GM21526 (cell line): ENCODE measurements at regions not wholly inside any gene's neighbourhood (a gene's known extent, or its start where the extent isn't known, plus 50 kb on each side); places are given as distances from the start of the nearest gene placed in this dataset.
"Not testable (repeated sequence)": the region's sequence is repeated elsewhere in the genome, so short reads cannot be mapped to it uniquely, and the experiment has no call there.

Experiments used
- ATAC-seq: cut with Tn5 transposase; IDR thresholded peaks from one replicate; pipeline ENCODE4 v1.9.1; 2021; ENCODE audit warnings: moderate library complexity; ENCODE audit not compliant: unreplicated experiment, low FRiP score

- ATAC-seq = no peak
Measured at GRCh38 chr2:191476901-191477300, 201.0 kb upstream of the NABP1 start.

GRCh38 chr2:191478799-191479679 lies 198.9 kb upstream of the NABP1 start:
- ATAC-seq = no peak

- ATAC-seq = no peak
Measured at GRCh38 chr2:191479680-191480023, 198.3 kb upstream of the NABP1 start.

- ATAC-seq = no peak
Measured at GRCh38 chr2:191481305-191482070, 196.4 kb upstream of the NABP1 start.

GRCh38 chr2:191483117-191483516 lies 194.8 kb upstream of the NABP1 start:
- ATAC-seq = no peak

- ATAC-seq = no peak
Measured at GRCh38 chr2:191486584-191487320, 191.2 kb upstream of the NABP1 start.

GRCh38 chr2:191488135-191488534 lies 189.8 kb upstream of the NABP1 start:
- no peak for ATAC-seq

GRCh38 chr2:191489177-191489576 lies 188.8 kb upstream of the NABP1 start:
- ATAC-seq = no peak

- ATAC-seq = no peak
Measured at GRCh38 chr2:191496838-191497237, 181.1 kb upstream of the NABP1 start.

GRCh38 chr2:191497822-191498221 lies 180.1 kb upstream of the NABP1 start:
- no peak for ATAC-seq

GRCh38 chr2:191499050-191499449 lies 178.9 kb upstream of the NABP1 start:
- no peak for ATAC-seq

- no peak for ATAC-seq
Measured at GRCh38 chr2:191499874-191500565, 177.9 kb upstream of the NABP1 start.

GRCh38 chr2:191500566-191500883 lies 177.4 kb upstream of the NABP1 start:
- no peak for ATAC-seq

GRCh38 chr2:191500884-191501560 lies 176.9 kb upstream of the NABP1 start:
- ATAC-seq = no peak

- ATAC-seq = no peak
Measured at GRCh38 chr2:191501561-191502168, 176.3 kb upstream of the NABP1 start.

- ATAC-seq = no peak
Measured at GRCh38 chr2:191506515-191506914, 171.4 kb upstream of the NABP1 start.

- ATAC-seq = not testable (repeated sequence)
Measured at GRCh38 chr2:191507252-191507853, 170.6 kb upstream of the NABP1 start.

- ATAC-seq = no peak
Measured at GRCh38 chr2:191508738-191509137, 169.2 kb upstream of the NABP1 start.

GRCh38 chr2:191512216-191512835 lies 165.6 kb upstream of the NABP1 start:
- ATAC-seq = no peak
